GM21423 (cell line): ENCODE measurements at regions not wholly inside any gene's neighbourhood (a gene's known extent, or its start where the extent isn't known, plus 50 kb on each side); places are given as distances from the start of the nearest gene placed in this dataset.

ENCODE experiments used
- ATAC-seq: cut with Tn5 transposase; IDR thresholded peaks from one replicate; pipeline ENCODE4 v1.9.1; 2021; ENCODE audit warnings: mild to moderate bottlenecking, moderate library complexity; ENCODE audit not compliant: unreplicated experiment

DNA sequence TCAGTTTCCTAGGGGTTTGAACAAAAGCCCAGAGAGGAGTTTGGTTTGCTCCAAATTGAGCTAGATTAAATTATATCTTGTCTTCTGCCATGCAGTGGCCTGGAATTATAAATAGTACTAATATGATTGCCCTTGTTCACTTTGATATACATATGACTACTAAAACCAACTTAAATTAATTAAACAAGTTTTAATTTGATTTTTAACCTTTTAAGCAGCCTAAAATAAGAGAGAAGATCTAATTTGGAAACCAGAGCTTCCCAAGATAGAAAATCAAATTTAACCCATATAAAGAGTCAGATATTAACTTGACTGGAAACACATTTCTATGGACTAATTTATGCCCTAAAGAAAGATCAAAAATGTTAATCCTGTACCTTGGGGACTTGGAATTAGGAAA, 444.5 kb upstream of the SLC8A1 start:
- no peak for ATAC-seq

DNA sequence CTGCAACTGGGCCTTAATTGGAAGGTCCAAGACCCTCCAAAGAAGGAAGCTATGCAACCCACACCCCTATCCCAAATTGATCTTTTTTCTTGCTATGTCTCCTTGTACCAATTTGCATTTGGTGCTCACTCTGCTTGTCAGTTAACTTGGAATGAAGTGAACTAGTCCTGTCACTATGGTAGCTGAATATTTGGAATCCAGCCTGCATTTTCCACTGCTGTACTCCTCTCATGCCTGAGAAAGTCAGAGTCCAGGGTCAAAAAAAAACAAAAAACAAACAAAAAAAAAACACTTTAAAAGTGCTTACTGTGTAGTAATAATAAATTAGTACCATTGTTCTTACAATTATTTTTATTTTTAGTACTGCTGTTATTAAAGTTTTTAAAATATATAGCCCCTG, 462.8 kb upstream of the SLC8A1 start:
- no peak for ATAC-seq

DNA sequence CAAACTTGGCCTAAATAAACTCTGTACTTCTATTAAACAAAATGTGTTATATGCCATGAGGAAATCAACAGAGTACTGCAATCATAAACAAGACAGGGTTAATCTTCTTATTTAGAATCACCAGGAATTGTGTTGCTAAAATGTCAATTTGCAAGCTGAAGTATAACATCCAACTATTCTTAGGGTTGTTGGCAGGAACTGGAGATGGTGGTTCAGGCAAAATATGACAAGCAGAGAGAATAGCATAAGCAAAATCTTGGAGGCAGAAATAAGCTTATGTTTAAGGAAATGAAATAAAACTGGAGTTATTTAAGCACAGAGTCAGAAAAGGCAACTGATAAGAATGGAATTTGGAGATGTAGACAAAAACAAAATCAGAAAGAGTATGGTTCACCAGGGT, 463.8 kb upstream of the SLC8A1 start:
- ATAC-seq: no peak

DNA sequence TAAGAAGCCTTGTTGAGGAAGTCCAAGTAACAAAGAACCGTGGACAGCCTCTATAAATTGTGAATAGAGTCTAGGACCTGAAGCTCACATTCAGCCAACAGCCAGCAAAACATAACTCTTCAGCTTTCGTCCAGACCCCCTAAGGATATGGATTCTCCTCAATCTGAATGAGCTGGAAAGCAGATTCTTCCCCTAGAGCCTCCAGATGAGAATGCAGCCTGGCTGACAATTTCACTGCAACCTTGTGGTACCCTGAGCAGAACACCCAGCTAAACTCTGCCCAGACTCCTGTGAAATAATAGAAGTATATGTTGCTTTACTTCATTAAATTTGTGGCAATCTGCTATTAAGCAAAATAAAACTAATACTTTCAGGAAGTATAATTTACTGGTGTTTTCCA, 483.5 kb upstream of the SLC8A1 start:
- no peak for ATAC-seq

DNA sequence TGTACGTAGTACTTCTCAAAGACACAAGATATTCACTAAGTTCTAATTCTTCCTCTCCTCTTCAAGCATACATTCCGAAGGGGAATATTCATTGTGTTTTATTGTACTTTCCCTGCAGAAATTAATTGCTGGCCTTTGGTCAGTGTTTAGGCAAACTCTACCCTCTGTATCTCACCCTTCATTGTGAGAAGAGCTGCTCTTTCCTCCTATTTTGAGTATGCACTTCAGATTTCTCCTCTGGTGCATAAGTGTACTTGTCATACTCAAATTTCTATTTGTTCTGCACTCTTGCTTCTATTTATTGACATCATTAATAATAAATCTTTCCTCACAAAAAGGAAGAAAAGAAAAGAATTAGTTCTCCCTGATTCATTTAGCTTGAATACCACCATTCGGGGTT, 485.4 kb upstream of the SLC8A1 start:
- ATAC-seq: no peak

DNA sequence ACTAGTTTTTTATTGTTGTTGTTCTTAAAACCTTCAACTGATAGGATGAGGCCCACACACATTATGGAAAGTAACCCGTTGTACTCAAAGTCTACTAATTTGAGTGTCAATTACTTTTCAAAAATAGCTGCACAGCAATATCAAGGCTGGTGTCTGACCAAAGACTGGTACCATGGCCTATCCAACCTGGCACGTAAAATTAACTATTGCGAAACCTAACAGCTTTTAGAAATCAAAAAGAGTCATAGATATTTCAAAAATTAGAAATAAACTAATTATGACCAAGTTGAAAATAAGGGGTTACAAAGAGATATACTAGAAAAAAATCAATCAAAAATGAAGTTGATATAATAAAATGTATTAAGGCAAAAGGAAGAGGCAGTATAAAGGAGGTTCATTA, 501.5 kb upstream of the SLC8A1 start:
- no peak for ATAC-seq

DNA sequence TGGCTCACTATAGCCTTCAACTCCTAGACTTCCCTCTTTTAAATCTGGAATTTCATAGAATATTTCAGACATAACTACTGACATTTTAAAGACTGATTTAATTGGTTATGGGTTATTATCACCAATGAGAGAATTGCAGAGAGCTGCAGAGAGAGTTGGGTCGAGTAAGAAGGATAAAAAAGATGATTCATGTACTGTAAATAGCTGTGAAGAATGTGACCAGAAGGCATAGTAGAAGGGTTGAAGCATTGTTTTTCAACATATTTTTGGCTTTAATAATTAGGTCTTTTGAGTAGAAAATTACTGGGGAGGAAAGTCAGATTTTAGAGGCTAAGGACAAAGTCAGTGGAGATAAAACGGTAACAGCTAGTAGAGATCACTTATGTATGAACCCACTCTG, 503.2 kb upstream of the SLC8A1 start:
- no peak for ATAC-seq

DNA sequence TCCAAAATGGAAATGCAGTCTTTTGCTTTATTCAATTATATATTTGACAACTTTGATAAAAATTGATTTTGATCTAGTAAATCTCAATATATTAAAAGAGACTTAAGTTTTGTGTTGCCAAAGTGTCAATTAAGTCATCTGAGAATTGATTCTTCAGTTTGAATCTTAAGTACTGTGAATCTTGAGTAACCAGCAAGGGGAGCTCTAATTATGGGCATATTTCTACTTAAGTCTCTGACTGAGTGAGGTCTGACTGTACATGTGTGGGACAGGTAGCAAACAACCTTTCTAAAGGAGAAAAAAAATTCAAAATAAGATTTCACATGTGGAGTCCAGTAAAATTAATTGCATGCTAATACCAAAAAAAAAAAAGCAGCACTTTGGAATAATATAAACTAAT, 503.7 kb upstream of the SLC8A1 start:
- ATAC-seq: no peak

DNA sequence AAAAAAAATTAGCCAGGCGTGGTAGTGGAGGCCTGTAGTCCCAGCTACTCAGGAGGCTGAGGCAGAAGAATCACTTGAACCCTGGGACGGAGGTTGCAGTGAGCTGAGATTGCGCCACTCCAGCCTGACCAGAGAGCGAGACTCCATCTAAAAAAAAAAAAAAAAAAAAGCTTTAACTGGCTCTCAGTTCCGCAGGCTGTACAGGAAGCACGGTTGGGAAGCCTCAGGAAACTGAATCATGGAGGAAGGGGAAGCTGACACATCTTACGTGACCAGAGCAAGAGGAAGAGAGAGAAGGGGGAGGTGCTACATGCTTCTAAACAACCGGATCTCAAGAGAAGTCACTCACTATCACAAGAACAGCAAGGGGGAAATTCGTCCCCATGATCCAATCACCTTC, 505.6 kb upstream of the SLC8A1 start:
- ATAC-seq: no peak

DNA sequence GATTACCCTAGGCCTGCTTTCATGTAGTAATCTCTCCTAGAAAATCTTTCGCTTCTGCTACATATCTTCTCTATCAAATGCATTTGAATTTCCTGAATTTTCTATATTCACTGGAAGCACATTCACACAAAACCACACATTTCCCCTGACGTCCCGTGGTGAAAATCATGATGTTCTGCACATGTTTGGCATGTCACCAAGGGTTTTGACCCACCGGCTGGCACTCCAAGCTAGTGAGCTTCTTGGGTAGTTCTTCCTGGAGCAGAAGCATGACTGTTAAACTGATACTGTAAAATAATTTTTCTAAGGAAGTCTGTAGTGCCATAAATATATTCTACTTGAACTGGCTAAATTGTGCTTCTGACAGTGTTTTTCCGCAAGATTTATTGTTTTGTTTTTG, 510.1 kb upstream of the SLC8A1 start:
- no peak for ATAC-seq

DNA sequence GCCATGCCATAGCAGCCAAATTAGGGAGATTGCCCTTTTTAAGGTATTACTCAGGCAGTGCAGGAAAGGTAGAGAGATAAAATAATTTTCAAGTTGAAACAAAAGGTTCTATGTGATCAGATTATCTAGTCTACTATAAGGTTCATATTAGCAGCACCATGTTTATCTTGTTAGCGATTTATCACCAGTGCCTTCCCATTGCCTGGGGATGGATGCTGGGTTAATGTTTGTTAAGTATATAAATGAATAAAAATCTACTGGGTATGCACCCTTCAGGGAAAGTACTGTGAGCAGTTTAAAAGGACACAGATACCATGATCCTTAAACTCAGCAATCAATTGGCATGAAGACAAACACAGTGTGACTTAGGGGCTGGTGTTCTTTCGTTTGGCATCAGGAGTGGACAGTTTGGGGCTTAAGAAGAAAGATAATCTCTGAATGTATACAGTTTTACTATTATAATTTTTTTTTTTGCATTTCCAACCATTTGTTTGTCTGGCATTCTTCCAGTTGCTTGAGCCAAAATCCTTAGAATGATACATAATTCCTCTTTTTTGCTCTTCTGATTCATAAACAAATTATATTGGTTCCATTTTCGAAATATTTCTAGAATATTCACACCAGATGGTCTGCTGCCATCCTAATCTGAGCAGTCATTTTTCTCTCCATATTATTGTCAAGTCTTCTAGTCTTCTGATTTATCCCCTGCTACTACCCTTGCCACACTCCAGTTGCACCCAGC, 512.8 kb upstream of the SLC8A1 start:
- ATAC-seq: no peak

DNA sequence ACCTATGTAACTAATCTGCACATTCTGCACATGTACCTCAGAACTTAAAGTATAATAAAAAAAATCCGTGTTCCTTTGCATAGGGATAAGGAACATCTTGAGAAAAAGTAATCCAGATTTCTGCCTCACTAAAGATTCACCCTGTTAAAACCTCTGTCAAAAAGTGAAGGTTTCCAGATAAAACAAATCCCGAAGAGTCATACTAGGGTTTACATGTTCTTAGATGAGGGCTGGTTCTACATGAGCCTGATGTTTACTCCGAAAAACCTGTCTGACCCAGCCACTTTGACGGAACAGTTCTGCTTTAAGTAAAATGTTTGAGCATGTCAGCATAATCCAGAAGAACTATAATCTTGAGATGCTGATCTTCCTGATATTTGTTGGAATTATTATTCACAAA, 515.6 kb upstream of the SLC8A1 start:
- no peak for ATAC-seq

DNA sequence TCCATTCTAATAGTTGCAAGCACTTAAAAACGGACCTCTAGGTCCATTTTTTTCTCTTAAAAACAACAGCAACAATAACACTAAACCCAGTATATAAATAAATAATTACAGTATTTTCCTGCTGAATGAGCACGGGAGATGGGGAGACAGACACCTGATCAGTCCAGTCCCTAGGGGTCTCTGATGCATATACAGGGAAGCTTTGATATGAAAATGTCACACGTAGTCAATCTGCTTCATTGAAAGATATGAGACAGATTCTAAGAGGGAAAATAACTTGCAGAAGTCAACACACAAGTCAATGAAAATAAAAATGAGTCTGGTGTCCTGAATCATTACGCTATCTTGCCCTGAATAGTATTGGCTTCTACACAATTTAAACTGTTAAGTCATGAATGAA, 523.3 kb upstream of the SLC8A1 start:
- no peak for ATAC-seq

DNA sequence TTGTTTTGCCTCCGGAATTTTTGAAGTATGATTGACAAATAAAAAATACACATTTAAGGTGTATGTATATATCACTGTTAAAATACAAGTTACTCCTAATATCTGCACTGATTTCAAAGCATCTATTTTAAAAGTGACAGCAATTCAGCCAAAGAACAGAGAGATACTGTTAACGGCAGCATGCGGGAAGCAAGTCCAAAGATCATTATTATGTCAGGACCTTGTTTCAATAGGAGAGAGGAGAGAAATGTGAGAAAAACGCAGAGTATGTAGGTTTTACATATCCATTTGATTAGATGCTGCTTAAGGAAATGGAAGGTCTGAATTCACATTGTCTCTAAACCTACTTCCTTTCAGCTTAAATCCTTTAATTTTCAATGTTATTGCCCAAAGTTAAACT, 545.5 kb upstream of the SLC8A1 start:
- no peak for ATAC-seq

DNA sequence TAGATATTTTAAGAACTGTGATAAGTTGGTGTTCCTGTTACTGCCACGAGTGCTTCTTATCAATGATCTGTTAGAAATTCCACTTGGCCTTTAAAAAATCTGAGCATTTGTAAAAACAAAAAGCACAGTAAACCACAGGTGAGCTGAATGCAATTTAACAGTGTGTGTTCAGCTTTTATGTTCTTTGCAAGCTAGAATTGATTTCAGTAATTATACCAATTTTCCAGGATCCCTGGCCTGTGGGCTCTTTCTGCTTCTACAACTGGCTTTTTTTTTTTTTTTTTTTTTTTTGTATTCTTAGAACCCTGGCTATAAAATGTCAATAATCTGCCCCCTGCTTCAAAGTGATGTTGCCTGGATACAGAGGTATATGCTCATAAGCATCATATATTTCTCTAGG, 548.5 kb upstream of the SLC8A1 start:
- ATAC-seq: no peak

DNA sequence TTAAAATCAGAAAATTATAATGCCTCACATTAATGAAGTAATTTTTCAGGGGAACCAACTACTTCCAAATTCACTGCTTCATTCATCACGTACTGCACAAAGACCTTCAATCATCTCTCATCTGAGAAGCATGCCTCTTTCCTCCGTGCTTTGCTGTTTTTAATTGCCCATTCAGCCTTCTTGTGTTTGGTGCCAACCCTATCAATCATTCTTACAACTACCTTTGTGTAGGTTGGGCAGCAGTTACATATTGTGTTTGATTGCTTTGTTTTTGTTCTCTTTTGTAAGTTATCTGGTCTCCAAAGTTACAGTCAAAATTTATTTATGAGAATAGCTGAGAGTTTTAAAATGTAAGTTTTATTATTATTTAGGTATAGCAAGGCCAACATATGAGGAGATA, 549.0 kb upstream of the SLC8A1 start:
- ATAC-seq: no peak

DNA sequence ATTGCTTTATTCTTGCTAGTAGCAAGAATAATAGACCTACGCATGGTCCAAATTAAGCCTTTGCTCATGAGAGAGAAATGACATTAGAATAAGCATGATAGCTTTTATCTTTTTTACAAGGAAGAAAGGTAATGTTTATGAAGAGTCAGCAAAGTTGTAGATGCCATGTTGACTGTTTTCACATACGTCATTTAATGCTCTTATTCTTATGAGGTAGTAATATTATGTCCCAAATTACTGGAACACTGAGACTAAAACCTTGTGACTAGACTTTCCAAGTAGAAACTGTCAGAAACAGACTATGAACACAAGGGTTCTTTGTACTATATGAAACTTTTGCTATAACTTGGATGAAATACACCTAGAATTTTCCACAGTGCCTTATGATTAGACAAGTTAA, 552.8 kb upstream of the SLC8A1 start:
- ATAC-seq: no peak

DNA sequence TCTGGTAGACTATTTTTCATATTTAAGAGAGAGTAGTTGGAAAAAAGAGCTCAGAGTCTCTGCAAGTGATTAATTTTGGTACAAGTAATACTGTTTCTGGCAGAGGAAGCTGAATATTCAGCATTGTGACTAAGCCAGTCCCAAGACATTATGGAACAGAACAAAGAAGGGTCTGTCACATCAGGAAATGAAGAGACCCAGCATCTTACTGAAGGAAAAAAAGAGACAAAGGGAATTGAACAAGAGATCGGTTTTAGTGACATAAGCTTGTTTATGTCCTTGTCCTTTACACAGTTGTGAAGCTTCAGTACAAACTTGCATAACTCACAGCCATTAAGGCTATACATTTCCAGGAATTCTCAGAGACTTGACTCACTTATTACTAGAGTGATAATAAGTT, 568.5 kb upstream of the SLC8A1 start:
- ATAC-seq: no peak

DNA sequence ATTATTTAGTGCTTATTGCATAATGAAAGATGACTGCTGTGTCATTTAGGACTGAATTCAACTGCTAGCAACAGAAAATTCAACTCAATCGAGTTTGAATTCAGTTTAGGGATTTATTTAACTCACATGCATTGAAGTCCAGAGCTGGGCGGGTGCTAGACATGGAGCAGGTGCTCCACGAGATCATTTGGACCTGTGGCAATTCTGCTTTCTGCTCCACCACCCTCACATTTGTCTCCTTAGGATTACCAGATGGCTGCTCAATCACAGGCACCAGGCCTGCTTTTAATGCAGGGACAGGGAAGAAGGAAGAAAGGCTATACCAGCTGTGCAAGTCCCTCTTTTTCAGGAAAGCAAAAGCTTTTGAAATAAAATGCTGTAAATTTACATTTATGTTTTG, 572.9 kb upstream of the SLC8A1 start:
- ATAC-seq: no peak

DNA sequence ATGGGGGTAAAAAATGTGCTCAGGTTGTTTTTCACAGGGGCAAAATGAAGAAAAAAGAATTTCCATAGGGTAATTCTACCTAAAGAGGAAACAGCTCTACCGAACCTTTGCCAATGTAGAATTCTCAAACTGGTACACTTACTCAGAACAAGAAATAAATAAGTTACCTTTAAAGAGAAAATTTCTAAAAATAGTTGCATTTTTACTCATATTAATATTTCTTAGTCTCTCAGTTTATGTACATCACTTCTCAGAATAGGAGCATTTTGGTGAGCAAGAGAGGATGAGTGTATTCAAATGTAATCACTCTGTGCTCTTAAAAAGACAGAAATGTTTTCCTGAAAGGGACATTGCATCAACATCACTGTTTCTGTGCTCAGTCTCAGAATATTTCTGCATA, 574.7 kb upstream of the SLC8A1 start:
- peak; percentile 73 for ATAC-seq

DNA sequence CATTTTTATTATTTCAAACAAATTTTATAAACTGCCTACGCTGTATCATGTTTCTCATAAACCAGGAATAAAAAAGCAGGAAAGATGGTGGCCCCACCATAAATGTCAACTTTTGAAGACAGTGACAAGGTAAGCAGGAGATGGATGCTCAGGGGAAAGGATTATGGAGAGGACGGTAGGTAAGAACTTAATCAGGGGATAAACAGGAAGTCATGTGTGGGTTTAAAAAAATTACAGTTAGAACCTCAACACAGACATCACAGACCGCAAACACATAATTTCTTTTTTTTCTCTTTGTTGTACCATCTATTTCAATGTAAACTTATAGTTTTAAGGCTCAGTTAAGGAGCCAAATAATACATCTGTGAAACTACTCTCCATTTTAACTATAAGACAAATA, 575.2 kb upstream of the SLC8A1 start:
- ATAC-seq: no peak

DNA sequence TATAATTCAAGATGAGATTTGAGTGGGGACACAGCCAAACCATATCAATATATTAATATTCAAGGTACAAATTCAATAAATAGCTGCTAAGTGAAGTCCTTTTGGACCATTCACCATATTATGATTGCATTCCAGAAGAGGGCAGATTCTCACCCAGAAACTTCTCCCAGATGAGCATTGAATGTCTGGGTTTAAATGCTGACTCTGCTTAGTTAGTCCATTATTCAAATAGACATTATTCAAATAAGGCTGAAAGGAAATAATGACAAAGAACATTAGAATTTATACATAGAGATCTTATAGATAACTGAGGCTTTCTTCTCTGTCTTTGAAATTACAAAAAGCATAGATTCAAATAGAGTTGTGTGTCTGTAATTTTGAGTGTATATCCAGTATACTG, 579.4 kb upstream of the SLC8A1 start:
- no peak for ATAC-seq

DNA sequence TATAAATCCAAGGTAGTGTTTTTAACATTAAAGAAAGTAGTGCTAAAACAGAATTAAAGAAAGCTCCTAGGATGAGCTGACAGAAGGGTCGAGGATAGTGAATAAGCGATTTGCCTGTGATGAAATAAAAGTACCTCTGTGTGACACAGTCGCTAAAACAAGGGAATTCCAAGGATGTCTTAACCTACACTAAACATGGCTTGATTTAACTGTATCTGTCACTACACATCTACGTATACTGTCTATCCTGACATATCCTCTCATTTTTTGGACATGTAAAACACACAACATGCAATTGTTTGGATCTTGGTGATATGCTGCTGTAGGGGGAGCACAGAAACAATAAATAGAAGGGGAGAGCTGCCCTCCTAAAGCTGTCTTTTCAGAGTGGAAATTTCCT, 580.8 kb upstream of the SLC8A1 start:
- ATAC-seq: no peak

DNA sequence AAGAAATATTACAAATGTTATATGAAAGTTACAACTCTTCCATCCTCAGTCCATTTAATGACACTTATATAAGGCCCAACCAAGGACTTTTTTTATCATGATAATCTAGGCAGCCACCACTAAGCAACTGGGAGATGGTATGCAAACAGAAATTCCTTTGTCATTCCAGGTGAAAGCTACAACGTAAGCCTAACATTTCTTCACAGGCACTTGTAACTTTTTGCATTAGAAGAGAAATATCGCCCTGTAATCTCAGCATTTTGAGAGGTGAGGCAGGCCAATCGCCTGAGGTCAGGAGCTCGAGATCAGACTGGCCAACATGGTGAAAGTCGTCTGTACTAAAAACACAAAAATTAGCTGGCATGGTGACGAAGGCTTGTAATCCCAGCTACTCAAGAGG, 581.2 kb upstream of the SLC8A1 start:
- no peak for ATAC-seq
